Stimulated activated CD8-positive, alpha-beta memory T cell treated with anti-CD3 and anti-CD28 coated beads, Interleukin-15, amount 100 ng/mL, for 4 hours (primary cell): ENCODE measurements at regions not wholly inside any gene's neighbourhood (a gene's known extent, or its start where the extent isn't known, plus 50 kb on each side); places are given as distances from the start of the nearest gene placed in this dataset.

ENCODE experiments used
- DNase-seq, 2 donors: peaks; one replicate each; pipeline ENCODE4 v3.0.0-alpha.2; 2020; ENCODE audit warnings: low read depth in 2 of 2

GRCh38 chrX:38887222-38887621 lies 86.0 kb downstream of the MID1IP1 start:
- DNase-seq, result no peak

GRCh38 chrX:38890326-38890725 lies 89.1 kb downstream of the MID1IP1 start:
- DNase-seq, result no peak

- no peak for DNase-seq
These were observed 89.7 kb downstream of the MID1IP1 start for GRCh38 chrX:38890963-38891362.

GRCh38 chrX:38891641-38892413 lies 90.6 kb downstream of the MID1IP1 start:
- no peak for DNase-seq

- DNase-seq, result no peak
These were observed 92.2 kb downstream of the MID1IP1 start for GRCh38 chrX:38893441-38893840.

- no peak for DNase-seq
These were observed 94.5 kb downstream of the MID1IP1 start for GRCh38 chrX:38895775-38896174.

GRCh38 chrX:38896724-38897298 lies 95.6 kb downstream of the MID1IP1 start:
- no peak for DNase-seq

GRCh38 chrX:38898261-38898660 lies 97.0 kb downstream of the MID1IP1 start:
- no peak for DNase-seq

GRCh38 chrX:38899650-38900049 lies 98.4 kb downstream of the MID1IP1 start:
- no peak for DNase-seq

- no peak for DNase-seq
These were observed 99.5 kb downstream of the MID1IP1 start for GRCh38 chrX:38900719-38901118.

GRCh38 chrX:38902972-38903492 lies 101.8 kb downstream of the MID1IP1 start:
- no peak for DNase-seq

GRCh38 chrX:38916801-38917200 lies 115.5 kb downstream of the MID1IP1 start:
- DNase-seq, result no peak

- no peak for DNase-seq
These were observed 116.7 kb downstream of the MID1IP1 start for GRCh38 chrX:38917954-38918353.

- DNase-seq, result no peak
These were observed 117.9 kb downstream of the MID1IP1 start for GRCh38 chrX:38919202-38919601.

GRCh38 chrX:38919853-38920528 lies 118.7 kb downstream of the MID1IP1 start:
- no peak for DNase-seq

GRCh38 chrX:38923451-38923969 lies 122.3 kb downstream of the MID1IP1 start:
- no peak for DNase-seq

GRCh38 chrX:38927592-38927991 lies 126.3 kb downstream of the MID1IP1 start:
- no peak for DNase-seq

GRCh38 chrX:38929966-38930421 lies 128.7 kb downstream of the MID1IP1 start:
- no peak for DNase-seq

GRCh38 chrX:38930474-38930873 lies 129.2 kb downstream of the MID1IP1 start:
- no peak for DNase-seq

GRCh38 chrX:38935561-38935960 lies 134.3 kb downstream of the MID1IP1 start:
- no peak for DNase-seq

GRCh38 chrX:38937400-38937799 lies 136.1 kb downstream of the MID1IP1 start:
- DNase-seq, result no peak

GRCh38 chrX:38937926-38938325 lies 136.7 kb downstream of the MID1IP1 start:
- no peak for DNase-seq
